ENCODE measurements at regions not wholly inside any gene's neighbourhood (a gene's known extent, or its start where the extent isn't known, plus 50 kb on each side); places are given as distances from the start of the nearest gene placed in this dataset.

DNA sequence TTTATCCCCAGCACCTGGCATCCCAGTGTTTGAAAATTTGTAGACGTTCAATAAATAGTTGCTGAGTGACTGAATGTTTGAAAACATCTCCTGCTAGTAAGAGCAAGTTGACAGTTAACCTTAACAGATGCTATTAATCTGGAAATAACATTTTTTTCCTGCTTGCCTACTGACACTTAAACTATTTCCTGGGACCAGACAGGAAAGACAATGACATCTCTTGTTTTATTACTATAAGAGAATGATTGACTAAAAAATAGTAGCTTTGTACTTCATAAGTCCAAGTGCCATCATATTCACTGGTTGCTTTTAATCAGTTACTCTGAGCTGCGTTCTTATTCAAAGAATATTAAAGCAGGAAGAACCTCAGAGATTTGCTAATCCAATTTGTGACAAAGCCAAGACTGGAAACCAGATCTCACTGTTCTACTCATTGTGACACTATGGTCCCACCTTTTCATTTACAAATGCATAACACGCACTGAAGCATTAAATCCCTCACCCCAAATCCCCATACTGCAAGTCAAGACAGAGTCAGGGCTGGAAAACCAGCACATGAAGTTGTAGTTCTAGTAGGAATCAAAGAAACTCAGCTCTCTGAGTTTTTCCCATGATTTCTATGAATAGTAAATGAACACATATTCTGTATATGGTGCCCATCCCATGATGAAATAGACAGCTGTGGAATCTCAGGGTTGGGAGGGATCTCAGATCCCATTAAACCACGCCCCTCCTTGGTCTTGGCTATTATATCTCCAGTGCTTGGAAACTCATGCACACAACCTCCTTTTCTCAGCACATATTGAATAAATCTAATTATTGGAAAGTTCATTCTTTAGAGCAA, 212.7 kb upstream of the P2RY1 start:
- H3K9me3 ChIP-seq: no peaks in the 10 kb centered on the region
- intact Hi-C loops (cut with DNase I): no loop called here
- H3K27me3 ChIP-seq: no peaks in the 10 kb centered on the region
- peaks cover 0 to 3% (median 0%) of the 10 kb centered on the region in 3 donors for H3K4me1 ChIP-seq
- FAIRE-seq: no peak
- no peak overlapping the region for H3K4me3 ChIP-seq
- peak; percentile 29 to 61 (median 50) for ATAC-seq
- TF ChIP-seq, protein P1, sequence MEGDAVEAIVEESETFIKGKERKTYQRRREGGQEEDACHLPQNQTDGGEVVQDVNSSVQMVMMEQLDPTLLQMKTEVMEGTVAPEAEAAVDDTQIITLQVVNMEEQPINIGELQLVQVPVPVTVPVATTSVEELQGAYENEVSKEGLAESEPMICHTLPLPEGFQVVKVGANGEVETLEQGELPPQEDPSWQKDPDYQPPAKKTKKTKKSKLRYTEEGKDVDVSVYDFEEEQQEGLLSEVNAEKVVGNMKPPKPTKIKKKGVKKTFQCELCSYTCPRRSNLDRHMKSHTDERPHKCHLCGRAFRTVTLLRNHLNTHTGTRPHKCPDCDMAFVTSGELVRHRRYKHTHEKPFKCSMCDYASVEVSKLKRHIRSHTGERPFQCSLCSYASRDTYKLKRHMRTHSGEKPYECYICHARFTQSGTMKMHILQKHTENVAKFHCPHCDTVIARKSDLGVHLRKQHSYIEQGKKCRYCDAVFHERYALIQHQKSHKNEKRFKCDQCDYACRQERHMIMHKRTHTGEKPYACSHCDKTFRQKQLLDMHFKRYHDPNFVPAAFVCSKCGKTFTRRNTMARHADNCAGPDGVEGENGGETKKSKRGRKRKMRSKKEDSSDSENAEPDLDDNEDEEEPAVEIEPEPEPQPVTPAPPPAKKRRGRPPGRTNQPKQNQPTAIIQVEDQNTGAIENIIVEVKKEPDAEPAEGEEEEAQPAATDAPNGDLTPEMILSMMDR (IDR thresholded peaks at IDR 0.05): no peak
- peak overlapping the region in 2 of 4 donors; percentile 7 to 57 for H3K27ac ChIP-seq
- H3K36me3 ChIP-seq: no peaks in the 10 kb centered on the region
- WGBS, 2 donors: 38 to 43% methylated on average over 4 of the region's 4 CpGs
- DNase-seq: no peak

DNA sequence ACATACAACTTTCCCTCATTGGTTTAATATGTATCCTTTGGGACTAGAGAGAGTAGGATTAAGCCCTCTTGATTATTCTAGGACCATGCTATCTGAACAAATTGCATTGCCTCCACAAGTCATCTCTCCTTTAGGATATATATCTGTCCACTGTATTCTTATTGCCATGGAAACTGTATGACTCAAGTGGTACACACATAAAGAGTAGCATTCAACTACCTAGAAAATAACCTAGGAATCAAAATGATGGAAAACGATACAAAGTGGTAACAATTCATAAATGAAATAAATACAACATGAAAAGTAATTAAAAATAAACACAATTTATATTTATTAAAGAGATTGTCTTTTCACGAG, 212.1 kb upstream of the P2RY1 start:
- intact Hi-C loops (cut with DNase I): no loop called here
- H3K27ac ChIP-seq: peak overlapping the region in 1 of 4 donors; percentile 7
- WGBS, 2 donors: 52 to 65% methylated on average over 2 of the region's 2 CpGs
- no peak for FAIRE-seq
- H3K27me3 ChIP-seq: no peaks in the 10 kb centered on the region
- no peak overlapping the region for H3K4me3 ChIP-seq
- H3K36me3 ChIP-seq: no peaks in the 10 kb centered on the region
- peaks cover 0 to 3% (median 0%) of the 10 kb centered on the region in 3 donors for H3K4me1 ChIP-seq
- TF ChIP-seq, protein P1 (IDR thresholded peaks at IDR 0.05): no peak
- no peak for DNase-seq
- H3K9me3 ChIP-seq: no peaks in the 10 kb centered on the region
- ATAC-seq: no peak

DNA sequence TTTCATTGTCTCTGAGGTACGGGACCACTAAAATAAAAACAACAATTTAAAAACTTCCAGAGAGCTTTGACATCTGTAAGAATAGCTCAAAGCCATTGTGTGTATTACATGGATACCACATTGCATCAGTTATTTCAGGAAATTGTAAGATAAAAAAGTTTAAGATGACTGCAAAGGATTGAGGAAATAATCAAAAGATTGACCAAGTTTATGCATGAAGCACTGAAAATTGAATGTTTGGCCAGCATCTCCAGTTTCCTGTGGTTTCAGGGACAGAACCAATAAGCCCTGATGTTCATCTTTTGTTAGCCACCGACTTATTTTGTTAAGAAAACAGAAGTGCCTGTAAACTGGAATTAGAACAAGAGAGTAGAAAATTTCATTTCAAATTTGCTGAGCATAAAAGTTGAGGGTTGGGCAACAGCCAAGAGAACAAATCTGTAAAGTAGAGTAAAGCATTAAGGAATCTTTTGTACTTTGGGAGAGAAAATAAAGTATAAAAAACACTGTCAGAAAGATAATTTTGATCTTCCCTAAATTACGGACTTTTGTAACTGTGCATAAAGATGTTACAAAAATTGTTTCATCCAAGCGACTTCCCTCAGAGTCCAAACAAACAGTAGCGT, 211.5 kb upstream of the P2RY1 start:
- H3K4me3 ChIP-seq: no peak overlapping the region
- no peaks in the 10 kb centered on the region for H3K27me3 ChIP-seq
- H3K4me1 ChIP-seq: peaks cover 0 to 3% (median 0%) of the 10 kb centered on the region in 3 donors
- 62 to 71% methylated on average over 5 of the region's 5 CpGs for WGBS, 2 donors
- no peak overlapping the region for H3K27ac ChIP-seq
- DNase-seq (no peak), FAIRE-seq (no peak), ATAC-seq (no peak)
- intact Hi-C loops (cut with DNase I): no loop called here
- TF ChIP-seq, protein P1 (IDR thresholded peaks at IDR 0.05): no peak
- H3K36me3 ChIP-seq: no peaks in the 10 kb centered on the region
- H3K9me3 ChIP-seq: no peaks in the 10 kb centered on the region

DNA sequence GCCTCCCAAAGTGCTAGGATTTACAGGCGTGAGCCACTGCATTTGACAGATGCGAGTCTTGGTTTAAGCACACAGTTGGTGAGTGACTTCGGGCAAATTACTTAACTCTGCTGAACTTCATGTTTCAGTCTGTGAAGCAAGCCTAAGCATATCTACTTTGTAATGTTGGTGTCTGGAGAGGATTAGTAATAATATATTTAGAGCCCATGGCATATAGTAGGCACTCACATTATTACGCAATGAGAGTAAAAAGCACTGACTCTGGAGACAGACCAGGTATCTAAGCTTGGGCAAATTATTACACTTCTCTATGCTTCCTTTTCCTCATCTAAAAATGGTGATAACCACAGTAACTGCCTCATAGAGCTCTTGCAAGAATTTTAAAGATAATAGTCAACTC, 208.7 kb upstream of the P2RY1 start:
- H3K4me1 ChIP-seq: no peaks in the 10 kb centered on the region
- DNase-seq (no peak), FAIRE-seq (no peak), ATAC-seq (no peak)
- no peaks in the 10 kb centered on the region for H3K27me3 ChIP-seq
- no peaks in the 10 kb centered on the region for H3K9me3 ChIP-seq
- H3K4me3 ChIP-seq: no peak overlapping the region
- 75 to 92% methylated on average over 4 of the region's 4 CpGs for WGBS, 2 donors
- H3K36me3 ChIP-seq: no peaks in the 10 kb centered on the region
- TF ChIP-seq, protein P1 (IDR thresholded peaks at IDR 0.05): no peak
- H3K27ac ChIP-seq: no peak overlapping the region
- intact Hi-C loops (cut with DNase I): no loop called here

DNA sequence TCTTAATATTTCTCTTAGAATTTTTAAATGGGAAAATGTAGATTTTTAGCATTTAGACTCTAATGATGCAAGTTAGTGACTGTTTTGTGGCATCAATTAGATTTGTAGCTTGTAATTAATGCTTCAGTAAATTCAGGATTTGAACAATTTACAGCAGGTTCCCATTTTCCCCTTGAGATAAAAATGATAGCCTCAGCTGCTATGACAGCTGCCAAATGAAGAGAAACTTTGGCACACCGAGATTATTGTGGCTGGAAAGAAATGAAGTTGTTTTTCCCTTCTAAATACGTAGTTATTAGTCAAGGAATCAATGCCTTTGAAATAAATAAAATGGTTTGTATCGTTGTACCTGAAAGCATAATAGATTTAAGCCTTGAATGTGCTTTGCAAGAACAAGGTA, 206.4 kb upstream of the P2RY1 start:
- DNase-seq (no peak), ATAC-seq (no peak), FAIRE-seq (no peak)
- WGBS, 2 donors: 26% methylated on average over 3 of the region's 3 CpGs
- TF ChIP-seq, protein P1 (IDR thresholded peaks at IDR 0.05): no peak
- Histone ChIP-seq H3K27ac (no peak overlapping the region), H3K9me3 (no peaks in the 10 kb centered on the region), H3K27me3 (no peaks in the 10 kb centered on the region), H3K36me3 (no peaks in the 10 kb centered on the region), H3K4me3 (no peak overlapping the region), H3K4me1 (no peaks in the 10 kb centered on the region)
- intact Hi-C loops (cut with DNase I): no loop called here
